ENCODE measurements at regions not wholly inside any gene's neighbourhood (a gene's known extent, or its start where the extent isn't known, plus 50 kb on each side); places are given as distances from the start of the nearest gene placed in this dataset.

GRCh38 chr10:31705136-31705535, 223.5 kb downstream of the ARHGAP12 start:
- no peak for ATAC-seq
- Histone ChIP-seq H3K4me3 (no peak overlapping the region), H3K9me3 (no peaks in the 10 kb centered on the region), H3K4me1 (ENCODE audit: low read depth) (peaks cover 3% of the 10 kb centered on the region), H3K36me3 (ENCODE audit: low read depth) (no peaks in the 10 kb centered on the region)
- intact Hi-C loops (cut with DNase I, micrococcal nuclease), result no loop called here
- DNase-seq, result no peak
- TF ChIP-seq CTCF (IDR thresholded peaks at IDR 0.05), result no peak

GRCh38 chr10:31704195-31704594, 224.4 kb downstream of the ARHGAP12 start:
- H3K4me3 ChIP-seq, result no peak overlapping the region
- peaks cover 3% of the 10 kb centered on the region for H3K4me1 ChIP-seq (ENCODE audit: low read depth)
- ATAC-seq (no peak), DNase-seq (no peak)
- TF ChIP-seq CTCF (IDR thresholded peaks at IDR 0.05), result no peak
- intact Hi-C loops (cut with DNase I, micrococcal nuclease), result no loop called here
- no peaks in the 10 kb centered on the region for H3K9me3 ChIP-seq
- no peaks in the 10 kb centered on the region for H3K36me3 ChIP-seq (ENCODE audit: low read depth)

GRCh38 chr10:31702954-31703353, 225.7 kb downstream of the ARHGAP12 start:
- no peaks in the 10 kb centered on the region for H3K36me3 ChIP-seq (ENCODE audit: low read depth)
- ATAC-seq (no peak), DNase-seq (no peak)
- H3K9me3 ChIP-seq, result no peaks in the 10 kb centered on the region
- no peak overlapping the region for H3K4me3 ChIP-seq
- peaks cover 3% of the 10 kb centered on the region for H3K4me1 ChIP-seq (ENCODE audit: low read depth)
- intact Hi-C loops (cut with DNase I, micrococcal nuclease), result no loop called here
- no peak for TF ChIP-seq CTCF (IDR thresholded peaks at IDR 0.05)

- Histone ChIP-seq H3K4me1 (ENCODE audit: low read depth) (no peaks in the 10 kb centered on the region), H3K4me3 (no peak overlapping the region), H3K9me3 (no peaks in the 10 kb centered on the region), H3K36me3 (ENCODE audit: low read depth) (no peaks in the 10 kb centered on the region)
- DNase-seq (no peak), ATAC-seq (no peak)
- TF ChIP-seq CTCF (IDR thresholded peaks at IDR 0.05), result no peak
- intact Hi-C loops (cut with DNase I, micrococcal nuclease), result no loop called here
These were observed 226.6 kb downstream of the ARHGAP12 start for GRCh38 chr10:31702005-31702404.

GRCh38 chr10:31701546-31701945, 227.1 kb downstream of the ARHGAP12 start:
- intact Hi-C loops (cut with DNase I, micrococcal nuclease), result no loop called here
- Histone ChIP-seq H3K9me3 (no peaks in the 10 kb centered on the region), H3K4me1 (ENCODE audit: low read depth) (no peaks in the 10 kb centered on the region), H3K36me3 (ENCODE audit: low read depth) (no peaks in the 10 kb centered on the region), H3K4me3 (no peak overlapping the region)
- no peak for DNase-seq
- ATAC-seq, result no peak
- no peak for TF ChIP-seq CTCF (IDR thresholded peaks at IDR 0.05)

- Histone ChIP-seq H3K36me3 (ENCODE audit: low read depth) (no peaks in the 10 kb centered on the region), H3K4me3 (no peak overlapping the region), H3K4me1 (ENCODE audit: low read depth) (no peaks in the 10 kb centered on the region), H3K9me3 (no peaks in the 10 kb centered on the region)
- TF ChIP-seq CTCF (IDR thresholded peaks at IDR 0.05), result no peak
- DNase-seq (no peak), ATAC-seq (no peak)
- intact Hi-C loops (cut with DNase I, micrococcal nuclease), result no loop called here
These were observed 228.4 kb downstream of the ARHGAP12 start for GRCh38 chr10:31700181-31700611.

Data from mucosa of descending colon (tissue), 3 donors.